Karpas-422 (cell line): ENCODE measurements at regions not wholly inside any gene's neighbourhood (a gene's known extent, or its start where the extent isn't known, plus 50 kb on each side); places are given as distances from the start of the nearest gene placed in this dataset.

Source experiments
- DNase-seq: peaks from one replicate; pipeline ENCODE4 v3.0.0-alpha.2; 2015
- H2AFZ ChIP-seq: fragments of 200-600 bp; sonication (generic); 2 replicates; pipeline ENCODE4 v1.6.1; 2014; ENCODE audit warnings: antibody characterized with exemption, low read length, mixed read lengths
- H3K27ac ChIP-seq: fragments of 200-600 bp; sonication (generic); 2 replicates; pipeline ENCODE4 v1.5.1; 2014; ENCODE audit warnings: mild to moderate bottlenecking, low read length, moderate library complexity
- H3K27me3 ChIP-seq: fragments of 200-600 bp; sonication (generic); 2 replicates; pipeline ENCODE4 v1.6.1; 2014; ENCODE audit warnings: low read length, mixed read lengths
- H3K36me3 ChIP-seq: fragments of 200-600 bp; sonication (generic); 2 replicates; pipeline ENCODE4 v1.6.1; 2014; ENCODE audit warnings: low read length, mixed read lengths; ENCODE audit not compliant: insufficient read depth
- H3K4me1 ChIP-seq: fragments of 200-600 bp; sonication (generic); 2 replicates; pipeline ENCODE4 v1.6.1; 2014; ENCODE audit warnings: mild to moderate bottlenecking, low read length, mixed read lengths
- H3K4me2 ChIP-seq: fragments of 200-600 bp; sonication (generic); 2 replicates; pipeline ENCODE4 v1.6.1; 2014; ENCODE audit warnings: low read length, low read depth, mild to moderate bottlenecking; ENCODE audit not compliant: poor library complexity, severe bottlenecking
- H3K4me3 ChIP-seq: fragments of 200-600 bp; sonication (generic); 2 replicates; pipeline ENCODE4 v1.5.1; 2014; ENCODE audit warnings: mild to moderate bottlenecking, antibody characterized with exemption, low read length, mixed read lengths
- H3K79me2 ChIP-seq: fragments of 200-600 bp; sonication (generic); 2 replicates; pipeline ENCODE4 v1.6.1; 2014; ENCODE audit warnings: mild to moderate bottlenecking, low read length, mixed read lengths
- H3K9ac ChIP-seq: fragments of 200-600 bp; sonication (generic); 2 replicates; pipeline ENCODE4 v1.6.0; 2014; ENCODE audit warnings: low read length
- H3K9me2 ChIP-seq: fragments of 200-600 bp; sonication (generic), shearing (Covaris generic); replicated peaks from 2 replicates; pipeline ENCODE4 v1.6.0; 2014; ENCODE audit warnings: mild to moderate bottlenecking, low read length, moderate library complexity; ENCODE audit not compliant: insufficient read depth
- H3K9me3 ChIP-seq: fragments of 300-700, 200-600 bp; sonication (generic); 2 replicates; pipeline ENCODE4 v1.6.1; 2014; ENCODE audit warnings: low read length, mixed read lengths
- H4K20me1 ChIP-seq: fragments of 200-600 bp; sonication (generic); 2 replicates; pipeline ENCODE4 v1.6.1; 2014; ENCODE audit warnings: mild to moderate bottlenecking, antibody characterized with exemption, low read length, low read depth; ENCODE audit not compliant: insufficient read depth

GRCh38 chr14:87705439-87705896, 287.5 kb downstream of the GALC start:
- no peak overlapping the region for H3K27ac ChIP-seq

DNA sequence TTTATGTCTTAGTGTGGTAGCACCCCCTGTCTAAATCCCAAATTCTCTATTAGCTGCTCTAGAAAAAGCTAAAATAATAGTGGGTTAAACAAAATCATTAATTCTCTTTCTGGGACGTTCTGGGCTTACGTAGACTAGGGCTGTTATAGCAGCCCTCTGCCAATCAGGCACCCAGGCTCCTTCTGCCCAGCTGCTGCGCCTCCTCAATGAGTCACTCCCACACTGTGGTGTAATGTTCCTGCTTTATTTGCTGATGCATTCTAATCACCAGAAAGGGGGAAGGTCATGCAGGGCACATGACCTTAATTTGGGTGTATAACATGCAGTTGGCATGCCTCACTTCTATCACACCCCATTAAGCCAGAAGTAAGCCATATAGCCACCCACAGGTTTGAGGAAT, 294.5 kb downstream of the GALC start:
- no peaks in the 10 kb centered on the region for H4K20me1 ChIP-seq
- no peaks in the 10 kb centered on the region for H3K9me2 ChIP-seq
- no peaks in the 10 kb centered on the region for H3K79me2 ChIP-seq
- no peaks in the 10 kb centered on the region for H3K27me3 ChIP-seq
- no peaks in the 10 kb centered on the region for H3K36me3 ChIP-seq
- no peaks in the 10 kb centered on the region for H3K9me3 ChIP-seq
- DNase-seq = no peak
- no peak overlapping the region for H2AFZ ChIP-seq
- H3K27ac ChIP-seq = no peak overlapping the region
- H3K4me2 ChIP-seq = no peak overlapping the region
- no peak overlapping the region for H3K4me3 ChIP-seq
- no peak overlapping the region for H3K9ac ChIP-seq
- H3K4me1 ChIP-seq = no peaks in the 10 kb centered on the region

More at GRCh38 chr14:87705439-87705896, 287.5 kb downstream of the GALC start:
- H3K4me1 ChIP-seq = no peaks in the 10 kb centered on the region
- no peak overlapping the region for H2AFZ ChIP-seq
- no peak for DNase-seq
- H3K4me3 ChIP-seq = no peak overlapping the region
- no peaks in the 10 kb centered on the region for H3K79me2 ChIP-seq
- H3K36me3 ChIP-seq = no peaks in the 10 kb centered on the region
- no peaks in the 10 kb centered on the region for H3K9me3 ChIP-seq
- H4K20me1 ChIP-seq = no peaks in the 10 kb centered on the region
- no peak overlapping the region for H3K9ac ChIP-seq
- H3K9me2 ChIP-seq = no peaks in the 10 kb centered on the region
- no peak overlapping the region for H3K4me2 ChIP-seq
- H3K27me3 ChIP-seq = no peaks in the 10 kb centered on the region

GRCh38 chr14:87696485-87696884, 296.5 kb downstream of the GALC start:
- no peaks in the 10 kb centered on the region for H4K20me1 ChIP-seq
- H2AFZ ChIP-seq = no peak overlapping the region
- DNase-seq = no peak
- no peaks in the 10 kb centered on the region for H3K9me2 ChIP-seq
- no peak overlapping the region for H3K9ac ChIP-seq
- no peak overlapping the region for H3K4me2 ChIP-seq
- H3K4me3 ChIP-seq = no peak overlapping the region
- no peak overlapping the region for H3K27ac ChIP-seq
- no peaks in the 10 kb centered on the region for H3K9me3 ChIP-seq
- H3K79me2 ChIP-seq = no peaks in the 10 kb centered on the region
- no peaks in the 10 kb centered on the region for H3K27me3 ChIP-seq
- no peaks in the 10 kb centered on the region for H3K4me1 ChIP-seq
- H3K36me3 ChIP-seq = no peaks in the 10 kb centered on the region

GRCh38 chr14:87691042-87691881, 301.7 kb downstream of the GALC start:
- Histone ChIP-seq H3K9ac (no peak overlapping the region), H3K4me1 (peaks cover 3% of the 10 kb centered on the region; the same call in 1 of the 2 replicates), H4K20me1 (no peaks in the 10 kb centered on the region), H3K4me3 (no peak overlapping the region), H3K9me2 (no peaks in the 10 kb centered on the region), H3K27ac (no peak overlapping the region), H3K79me2 (no peaks in the 10 kb centered on the region), H3K36me3 (no peaks in the 10 kb centered on the region), H2AFZ (no peak overlapping the region), H3K9me3 (no peaks in the 10 kb centered on the region), H3K27me3 (peaks cover 2% of the 10 kb centered on the region; the same call in 1 of the 2 replicates), H3K4me2 (no peak overlapping the region)
- no peak for DNase-seq

DNA sequence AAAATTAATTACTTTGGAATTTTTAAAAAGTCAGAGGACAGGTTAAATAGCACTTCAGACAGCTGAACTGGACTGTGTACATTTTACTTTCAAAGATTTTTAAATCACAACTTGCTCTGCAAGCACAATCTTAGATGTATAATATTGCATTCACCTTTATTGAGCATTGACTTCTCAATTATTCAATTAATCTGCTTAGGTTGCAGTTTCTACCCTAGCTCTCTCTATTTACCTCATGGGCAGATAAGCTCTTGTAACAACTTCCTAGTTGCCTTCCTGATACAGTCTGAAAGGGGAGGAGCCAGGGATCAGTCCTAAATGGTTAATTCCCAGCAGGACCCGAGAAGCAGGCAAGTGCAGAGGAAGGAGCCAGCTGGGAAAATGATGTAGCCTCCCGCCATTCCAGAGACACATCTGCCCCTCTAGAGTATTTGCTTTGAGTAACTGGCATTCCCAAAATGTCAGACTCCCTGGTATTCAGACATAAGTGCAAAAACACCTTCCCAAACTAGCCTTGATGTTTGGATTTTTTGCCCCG, 302.8 kb downstream of the GALC start:
- Histone ChIP-seq H3K4me1 (peaks cover 3% of the 10 kb centered on the region; the same call in 1 of the 2 replicates), H4K20me1 (no peaks in the 10 kb centered on the region), H3K79me2 (no peaks in the 10 kb centered on the region), H3K27ac (no peak overlapping the region), H3K9ac (no peak overlapping the region), H3K27me3 (peaks cover 2% of the 10 kb centered on the region; the same call in 1 of the 2 replicates), H2AFZ (no peak overlapping the region), H3K4me3 (no peak overlapping the region), H3K4me2 (no peak overlapping the region), H3K36me3 (no peaks in the 10 kb centered on the region), H3K9me3 (no peaks in the 10 kb centered on the region), H3K9me2 (no peaks in the 10 kb centered on the region)
- DNase-seq = no peak

DNA sequence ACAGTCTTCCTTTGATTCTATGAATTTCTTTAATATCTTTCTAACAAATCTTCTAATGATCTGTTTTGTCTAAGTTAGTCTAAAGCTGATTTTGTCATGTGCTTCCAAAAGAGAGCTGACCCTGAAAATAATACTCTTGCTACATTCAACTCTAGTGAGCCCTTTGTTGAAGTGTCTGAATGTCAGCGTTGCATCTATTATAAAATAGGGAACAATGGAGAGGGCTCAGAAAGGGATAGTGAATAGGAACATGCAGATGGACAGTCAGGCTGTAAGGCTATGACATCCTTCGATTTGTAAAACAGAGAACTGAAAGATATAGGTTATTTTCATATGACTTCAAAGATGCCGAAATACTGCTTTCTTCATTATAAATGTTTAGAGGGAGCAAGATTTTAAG, 304.5 kb downstream of the GALC start:
- no peak overlapping the region for H3K9ac ChIP-seq
- no peaks in the 10 kb centered on the region for H3K36me3 ChIP-seq
- H3K4me1 ChIP-seq = peaks cover 3% of the 10 kb centered on the region; the same call in 1 of the 2 replicates
- no peak overlapping the region for H3K27ac ChIP-seq
- H3K79me2 ChIP-seq = no peaks in the 10 kb centered on the region
- H3K9me3 ChIP-seq = no peaks in the 10 kb centered on the region
- peaks cover 2% of the 10 kb centered on the region; the same call in 1 of the 2 replicates for H3K27me3 ChIP-seq
- no peaks in the 10 kb centered on the region for H4K20me1 ChIP-seq
- DNase-seq = no peak
- H3K9me2 ChIP-seq = no peaks in the 10 kb centered on the region
- no peak overlapping the region for H3K4me2 ChIP-seq
- H3K4me3 ChIP-seq = no peak overlapping the region
- H2AFZ ChIP-seq = no peak overlapping the region

GRCh38 chr14:87687420-87687819, 305.6 kb downstream of the GALC start:
- Histone ChIP-seq H3K79me2 (no peaks in the 10 kb centered on the region), H3K4me2 (no peak overlapping the region), H3K9me2 (no peaks in the 10 kb centered on the region), H3K36me3 (no peaks in the 10 kb centered on the region), H4K20me1 (no peaks in the 10 kb centered on the region), H3K4me3 (no peak overlapping the region), H3K9ac (no peak overlapping the region), H2AFZ (no peak overlapping the region), H3K27ac (no peak overlapping the region), H3K4me1 (peaks cover 3% of the 10 kb centered on the region; the same call in 1 of the 2 replicates), H3K9me3 (no peaks in the 10 kb centered on the region), H3K27me3 (peaks cover 2% of the 10 kb centered on the region; the same call in 1 of the 2 replicates)
- DNase-seq = no peak

GRCh38 chr14:87686746-87687145, 306.2 kb downstream of the GALC start:
- H3K36me3 ChIP-seq = no peaks in the 10 kb centered on the region
- no peak overlapping the region for H2AFZ ChIP-seq

More at GRCh38 chr14:87686746-87687145, 306.2 kb downstream of the GALC start:
- no peaks in the 10 kb centered on the region for H4K20me1 ChIP-seq
- no peaks in the 10 kb centered on the region for H3K79me2 ChIP-seq
- H3K4me3 ChIP-seq = no peak overlapping the region
- no peak overlapping the region for H3K27ac ChIP-seq
- no peaks in the 10 kb centered on the region for H3K9me3 ChIP-seq
- no peaks in the 10 kb centered on the region for H3K9me2 ChIP-seq
- no peak overlapping the region for H3K9ac ChIP-seq
- no peak overlapping the region for H3K4me2 ChIP-seq
- H3K27me3 ChIP-seq = peaks cover 2% of the 10 kb centered on the region; the same call in 1 of the 2 replicates
- H3K4me1 ChIP-seq = peaks cover 3% of the 10 kb centered on the region; the same call in 1 of the 2 replicates
- no peak for DNase-seq
